ENCODE measurements at regions not wholly inside any gene's neighbourhood (a gene's known extent, or its start where the extent isn't known, plus 50 kb on each side); places are given as distances from the start of the nearest gene placed in this dataset.

DNA sequence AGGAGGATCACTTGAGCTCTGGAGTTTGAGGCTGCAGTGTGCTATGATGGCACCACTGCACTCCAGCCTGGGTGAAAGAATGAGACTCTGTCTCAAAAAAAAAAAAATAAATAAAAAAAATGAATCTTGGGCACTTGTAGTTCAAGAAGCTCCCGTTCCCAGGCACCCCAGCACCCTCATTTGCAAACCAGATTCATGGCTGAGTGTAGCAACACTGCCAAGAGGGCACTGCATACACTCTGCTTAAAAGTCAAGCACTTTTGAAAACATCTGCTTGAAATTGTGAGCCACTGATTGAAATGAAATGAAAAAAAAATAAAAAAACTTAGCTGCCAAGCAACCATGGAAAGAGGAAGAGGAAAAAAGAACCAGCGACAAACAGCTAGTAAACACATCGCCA lies 124.7 kb upstream of the SASH1 start:
- DNase-seq (ENCODE audit: insufficient read length) (no peak), FAIRE-seq (no peak)
- no peak for TF ChIP-seq POLR2AphosphoS5 (IDR thresholded peaks at IDR 0.05; ENCODE audit: low read depth, low read length)
- TF ChIP-seq POLR2A (IDR thresholded peaks at IDR 0.05; ENCODE audit: low read depth, low read length) = no peak
- TF ChIP-seq TAF1 (IDR thresholded peaks at IDR 0.05; ENCODE audit: borderline replicate concordance, low read depth, low read length) = no peak

DNA sequence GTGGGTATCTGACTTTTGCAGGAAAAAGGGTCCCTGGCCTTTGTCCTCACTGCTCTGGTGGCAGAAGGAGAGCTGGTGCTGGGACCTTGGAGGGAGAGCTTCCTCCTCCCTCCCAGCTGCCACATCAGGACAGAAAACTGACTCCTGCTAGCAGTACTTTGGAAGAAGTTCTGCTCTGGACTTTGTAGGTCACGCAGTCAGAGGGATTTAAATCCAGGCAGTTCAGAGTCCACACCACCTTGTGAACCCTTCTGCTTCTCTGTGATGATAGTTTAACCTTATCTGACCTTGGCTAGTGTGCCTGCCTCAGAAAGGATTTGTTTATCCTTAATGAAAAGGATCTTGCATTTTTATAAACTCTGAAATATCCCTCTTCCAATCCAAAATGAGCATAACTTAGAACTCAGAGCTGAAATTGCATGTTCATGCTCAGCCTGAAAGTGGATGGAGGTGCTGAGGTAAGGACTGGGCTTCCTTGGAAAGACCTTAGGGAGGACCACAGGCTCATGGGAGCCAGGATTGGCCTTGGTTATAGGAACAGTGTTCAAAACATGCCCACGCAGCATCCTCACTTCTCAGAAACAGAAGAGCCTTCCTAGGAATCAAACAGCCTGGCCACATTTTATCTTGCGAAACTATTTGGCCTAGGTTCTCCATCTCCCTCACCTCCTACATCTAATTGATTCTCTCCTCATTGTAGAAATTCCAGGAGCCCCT lies 123.9 kb upstream of the SASH1 start:
- no peak for TF ChIP-seq POLR2A (IDR thresholded peaks at IDR 0.05; ENCODE audit: low read depth, low read length)
- no peak for TF ChIP-seq TAF1 (IDR thresholded peaks at IDR 0.05; ENCODE audit: borderline replicate concordance, low read depth, low read length)
- TF ChIP-seq POLR2AphosphoS5 (IDR thresholded peaks at IDR 0.05; ENCODE audit: low read depth, low read length) = no peak
- FAIRE-seq = no peak
- DNase-seq (ENCODE audit: insufficient read length) = no peak

DNA sequence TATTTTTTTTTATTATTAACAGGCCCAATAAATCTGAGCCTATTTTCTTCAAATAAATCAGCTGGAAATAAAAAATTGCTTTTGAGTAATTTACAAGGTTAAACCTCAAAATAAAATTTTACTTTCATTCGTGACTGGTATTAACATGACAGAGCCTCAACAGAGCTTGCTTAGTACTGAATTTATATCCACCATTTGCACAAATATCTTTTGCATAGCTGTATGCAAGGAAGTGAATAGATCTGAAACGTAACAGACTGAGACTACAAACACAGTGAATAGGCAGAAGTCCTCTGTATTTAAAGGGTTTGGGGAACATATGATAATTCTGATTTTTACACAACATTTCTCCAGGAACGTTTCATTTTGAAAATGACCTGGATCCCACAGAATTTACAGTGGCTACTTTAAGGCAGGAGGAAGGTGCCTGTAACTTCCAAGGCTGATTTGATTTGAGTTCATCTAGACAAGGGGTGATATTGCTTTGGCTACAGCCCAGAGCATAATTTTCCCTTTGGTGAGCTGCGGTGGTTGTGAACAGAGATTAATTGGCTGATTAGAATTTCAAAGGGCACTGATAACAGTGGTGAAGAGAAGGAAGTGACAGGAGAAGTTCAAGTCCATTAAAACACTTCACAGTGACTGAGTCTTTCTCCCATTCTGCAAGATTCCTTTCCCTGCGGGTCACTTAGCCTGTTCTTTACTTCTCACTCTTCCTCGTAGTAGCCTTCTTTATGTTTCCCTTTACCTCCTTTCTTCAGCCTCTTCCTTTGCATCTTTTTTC lies 121.2 kb upstream of the SASH1 start:
- TF ChIP-seq POLR2AphosphoS5 (IDR thresholded peaks at IDR 0.05; ENCODE audit: low read depth, low read length) = no peak
- TF ChIP-seq TAF1 (IDR thresholded peaks at IDR 0.05; ENCODE audit: borderline replicate concordance, low read depth, low read length) = no peak
- TF ChIP-seq POLR2A (IDR thresholded peaks at IDR 0.05; ENCODE audit: low read depth, low read length) = no peak
- no peak for DNase-seq (ENCODE audit: insufficient read length)
- FAIRE-seq = no peak

DNA sequence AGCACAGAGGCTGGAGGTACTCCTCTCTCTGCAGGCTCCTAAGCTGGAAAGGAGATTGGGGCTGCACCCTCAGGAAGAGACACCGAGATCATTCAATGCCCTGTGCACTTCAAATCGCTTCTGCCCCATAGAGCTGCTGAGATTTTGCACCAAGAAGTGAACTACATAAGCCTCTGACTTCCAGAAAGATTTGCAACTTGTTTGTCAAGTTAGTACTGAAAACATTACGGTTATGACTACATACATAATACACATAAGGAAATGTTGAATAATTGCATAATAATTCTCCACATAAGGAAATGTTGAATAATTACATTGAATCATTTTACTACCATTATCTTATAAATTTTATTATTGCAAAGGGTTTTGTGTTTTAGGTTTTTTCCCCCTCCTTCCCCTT lies 120.3 kb upstream of the SASH1 start:
- DNase-seq (ENCODE audit: insufficient read length) = no peak
- FAIRE-seq = no peak

DNA sequence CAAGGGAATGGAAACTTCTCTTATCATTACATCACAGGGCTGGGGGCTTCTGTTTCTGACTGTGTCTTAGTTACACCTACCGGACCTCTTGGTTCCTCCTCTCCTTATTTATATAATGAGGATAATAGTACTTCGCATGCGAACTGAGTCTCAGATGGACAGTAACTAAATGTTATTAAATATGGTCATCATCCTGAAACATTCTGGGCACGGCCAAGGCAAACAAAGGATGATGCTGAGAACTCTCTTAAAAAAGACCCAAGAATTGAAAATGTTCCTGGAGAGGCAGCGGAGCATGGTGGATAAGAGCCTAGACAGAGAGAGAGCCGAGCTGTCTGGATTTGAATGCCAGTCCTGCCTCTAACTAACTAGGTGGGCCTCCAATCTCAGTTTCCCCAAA lies 119.8 kb upstream of the SASH1 start:
- no peak for TF ChIP-seq POLR2A (IDR thresholded peaks at IDR 0.05; ENCODE audit: low read depth, low read length)
- no peak for DNase-seq (ENCODE audit: insufficient read length)
- FAIRE-seq = no peak

More for the DNA sequence above, 120.3 kb upstream of the SASH1 start:
- TF ChIP-seq POLR2A (IDR thresholded peaks at IDR 0.05; ENCODE audit: low read depth, low read length) = no peak
- no peak for TF ChIP-seq TAF1 (IDR thresholded peaks at IDR 0.05; ENCODE audit: borderline replicate concordance, low read depth, low read length)
- TF ChIP-seq POLR2AphosphoS5 (IDR thresholded peaks at IDR 0.05; ENCODE audit: low read depth, low read length) = no peak

DNA sequence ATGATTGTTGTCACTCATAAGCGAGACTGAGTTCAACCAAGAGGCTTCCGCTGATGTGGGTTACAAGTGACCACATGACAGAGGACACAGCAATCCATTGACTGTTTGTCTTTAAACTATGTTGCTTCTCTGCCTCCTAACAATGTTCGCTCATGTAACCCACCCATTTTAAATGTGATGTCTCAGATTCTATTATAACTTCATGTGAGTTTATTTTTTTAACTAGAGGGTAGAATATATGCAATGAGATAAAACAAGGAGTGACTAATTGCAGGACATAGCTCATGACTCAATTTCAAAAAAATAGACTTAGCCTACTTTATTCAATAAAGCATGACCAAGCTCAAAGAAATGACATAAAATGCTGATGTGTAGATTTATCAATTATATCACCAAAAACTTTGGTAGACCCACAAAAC lies 119.2 kb upstream of the SASH1 start:
- TF ChIP-seq POLR2AphosphoS5 (IDR thresholded peaks at IDR 0.05; ENCODE audit: low read depth, low read length) = no peak
- TF ChIP-seq POLR2A (IDR thresholded peaks at IDR 0.05; ENCODE audit: low read depth, low read length) = no peak
- TF ChIP-seq TAF1 (IDR thresholded peaks at IDR 0.05; ENCODE audit: borderline replicate concordance, low read depth, low read length) = no peak
- FAIRE-seq (no peak), DNase-seq (ENCODE audit: insufficient read length) (no peak)

DNA sequence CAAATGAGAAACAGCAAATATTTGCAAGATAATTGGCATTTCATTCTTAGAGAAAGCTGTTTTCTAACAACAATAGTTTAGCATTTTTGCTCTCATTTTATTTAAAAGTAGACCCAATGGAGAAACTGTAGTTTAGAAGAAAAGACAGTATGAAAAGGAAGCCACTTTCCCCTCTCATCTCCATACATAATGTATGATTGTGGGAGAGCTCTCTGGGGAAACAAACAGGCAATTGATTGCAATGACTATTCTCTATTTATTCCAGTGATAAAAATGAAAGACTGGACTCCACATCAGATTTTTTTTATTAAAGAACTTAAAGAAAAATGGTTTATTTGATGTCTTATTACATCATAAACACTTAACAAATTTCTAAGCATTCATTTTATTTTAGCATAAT lies 116.8 kb upstream of the SASH1 start:
- FAIRE-seq (no peak), DNase-seq (ENCODE audit: insufficient read length) (no peak)
- TF ChIP-seq TAF1 (IDR thresholded peaks at IDR 0.05; ENCODE audit: borderline replicate concordance, low read depth, low read length) = no peak
- no peak for TF ChIP-seq POLR2A (IDR thresholded peaks at IDR 0.05; ENCODE audit: low read depth, low read length)
- no peak for TF ChIP-seq POLR2AphosphoS5 (IDR thresholded peaks at IDR 0.05; ENCODE audit: low read depth, low read length)

DNA sequence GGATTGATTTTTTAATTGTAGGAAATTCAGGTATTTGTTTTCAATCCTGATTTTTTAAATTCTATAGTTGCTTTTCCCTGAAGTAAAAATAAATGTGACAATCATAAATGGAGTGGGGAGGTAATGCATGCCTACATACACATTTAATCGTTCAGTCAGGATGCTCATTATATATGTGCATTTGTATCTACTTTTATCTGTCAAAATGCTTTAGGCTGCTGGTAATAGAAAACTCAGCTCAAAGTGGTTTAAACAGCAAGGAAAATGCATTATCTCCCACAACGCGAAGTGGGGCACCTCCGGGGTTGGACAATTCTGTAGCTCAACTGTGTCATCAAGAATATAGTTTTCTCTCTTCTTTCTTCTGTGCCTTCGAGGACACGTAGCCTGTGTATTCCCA lies 116.4 kb upstream of the SASH1 start:
- DNase-seq (ENCODE audit: insufficient read length) (no peak), FAIRE-seq (no peak)
- TF ChIP-seq POLR2A (IDR thresholded peaks at IDR 0.05; ENCODE audit: low read depth, low read length) = no peak
- TF ChIP-seq TAF1 (IDR thresholded peaks at IDR 0.05; ENCODE audit: borderline replicate concordance, low read depth, low read length) = no peak

DNA sequence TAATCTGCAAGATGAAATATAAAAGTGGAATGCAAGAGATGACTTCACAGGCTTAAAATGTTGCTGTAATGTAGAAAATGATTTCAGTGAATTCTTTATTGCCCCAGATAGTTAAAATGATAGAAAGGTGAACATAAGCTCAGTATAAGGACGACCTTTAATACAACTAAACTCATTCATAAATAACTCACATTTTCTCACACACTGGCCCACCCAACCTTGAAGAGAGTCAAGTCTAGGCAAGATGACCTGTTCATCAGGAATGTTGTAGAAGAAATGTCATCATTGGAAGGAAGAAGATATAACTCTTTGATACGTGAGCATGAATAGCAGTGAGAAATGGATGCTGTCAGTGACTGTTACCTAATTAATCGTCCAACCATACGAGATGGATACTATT lies 111.1 kb upstream of the SASH1 start:
- no peak for TF ChIP-seq POLR2AphosphoS5 (IDR thresholded peaks at IDR 0.05; ENCODE audit: low read depth, low read length)
- TF ChIP-seq TAF1 (IDR thresholded peaks at IDR 0.05; ENCODE audit: borderline replicate concordance, low read depth, low read length) = no peak
- no peak for TF ChIP-seq POLR2A (IDR thresholded peaks at IDR 0.05; ENCODE audit: low read depth, low read length)
- DNase-seq (ENCODE audit: insufficient read length) = no peak
- no peak for FAIRE-seq

DNA sequence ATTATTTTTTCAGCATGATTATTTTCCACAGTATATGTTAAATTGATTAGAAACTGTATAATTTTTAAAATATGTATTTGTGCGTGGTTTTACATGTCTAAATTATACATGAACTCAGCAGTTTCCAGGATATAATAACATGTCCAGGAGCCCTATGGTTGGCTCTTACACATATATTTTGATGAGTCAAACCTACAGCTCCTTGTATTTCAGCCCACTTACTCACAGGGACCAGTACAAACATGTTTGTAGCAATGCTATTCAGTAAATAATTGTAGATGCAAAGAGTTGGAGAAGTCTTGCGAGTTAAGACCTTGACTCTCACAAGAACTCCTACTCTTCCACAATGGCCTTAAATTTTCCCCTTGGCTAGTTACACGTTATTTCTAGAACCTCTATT lies 107.2 kb upstream of the SASH1 start:
- no peak for TF ChIP-seq TAF1 (IDR thresholded peaks at IDR 0.05; ENCODE audit: borderline replicate concordance, low read depth, low read length)
- FAIRE-seq = no peak
- no peak for DNase-seq (ENCODE audit: insufficient read length)

DNA sequence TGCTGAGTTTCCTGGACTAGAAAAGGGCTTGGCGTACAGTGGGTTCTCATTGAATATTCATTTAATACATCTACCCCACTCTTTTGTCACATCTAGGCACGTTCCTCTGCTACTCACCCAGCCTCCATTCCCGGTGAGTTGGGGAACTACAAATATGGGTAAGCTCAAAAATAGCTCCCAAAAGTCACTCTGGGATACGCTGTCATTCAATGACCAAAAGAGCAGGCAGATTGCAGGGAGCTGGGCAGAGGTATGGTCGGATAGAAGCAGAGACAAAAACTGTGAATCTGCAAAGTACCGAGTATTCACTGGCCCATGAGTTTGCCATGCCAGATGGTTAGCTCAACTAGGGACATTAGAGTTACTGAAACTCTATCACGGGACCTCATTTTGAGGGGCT lies 103.9 kb upstream of the SASH1 start:
- FAIRE-seq = no peak
- no peak for DNase-seq (ENCODE audit: insufficient read length)
- no peak for TF ChIP-seq TAF1 (IDR thresholded peaks at IDR 0.05; ENCODE audit: borderline replicate concordance, low read depth, low read length)
- no peak for TF ChIP-seq POLR2AphosphoS5 (IDR thresholded peaks at IDR 0.05; ENCODE audit: low read depth, low read length)
- TF ChIP-seq POLR2A (IDR thresholded peaks at IDR 0.05; ENCODE audit: low read depth, low read length) = no peak

DNA sequence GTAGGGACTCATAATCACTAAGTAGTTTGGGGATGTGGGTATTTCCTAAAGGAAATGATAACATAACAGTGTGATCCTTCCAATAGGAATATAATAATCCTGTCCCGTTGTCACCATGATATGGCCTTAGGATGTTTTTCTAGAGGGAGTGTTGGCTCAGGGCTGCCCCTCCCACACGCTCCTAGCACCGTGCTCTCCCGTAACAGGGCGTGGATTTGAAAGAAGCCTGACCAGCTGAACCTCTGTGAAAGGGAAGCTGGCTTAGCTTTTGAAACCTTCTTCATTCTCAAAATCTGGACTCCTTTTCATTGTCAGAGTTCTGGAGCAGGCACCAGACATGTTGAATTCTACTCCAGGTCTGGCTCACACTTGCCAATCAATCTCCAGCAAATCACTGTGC lies 103.4 kb upstream of the SASH1 start:
- TF ChIP-seq TAF1 (IDR thresholded peaks at IDR 0.05; ENCODE audit: borderline replicate concordance, low read depth, low read length) (no peak), POLR2A (IDR thresholded peaks at IDR 0.05; ENCODE audit: low read depth, low read length) (no peak), POLR2AphosphoS5 (IDR thresholded peaks at IDR 0.05; ENCODE audit: low read depth, low read length) (no peak)
- FAIRE-seq = no peak
- DNase-seq (ENCODE audit: insufficient read length) = no peak
